ENCODE measurements at regions not wholly inside any gene's neighbourhood (a gene's known extent, or its start where the extent isn't known, plus 50 kb on each side); places are given as distances from the start of the nearest gene placed in this dataset.
"Not testable (repeated sequence)": the region's sequence is repeated elsewhere in the genome, so short reads cannot be mapped to it uniquely, and the experiment has no call there.

DNA sequence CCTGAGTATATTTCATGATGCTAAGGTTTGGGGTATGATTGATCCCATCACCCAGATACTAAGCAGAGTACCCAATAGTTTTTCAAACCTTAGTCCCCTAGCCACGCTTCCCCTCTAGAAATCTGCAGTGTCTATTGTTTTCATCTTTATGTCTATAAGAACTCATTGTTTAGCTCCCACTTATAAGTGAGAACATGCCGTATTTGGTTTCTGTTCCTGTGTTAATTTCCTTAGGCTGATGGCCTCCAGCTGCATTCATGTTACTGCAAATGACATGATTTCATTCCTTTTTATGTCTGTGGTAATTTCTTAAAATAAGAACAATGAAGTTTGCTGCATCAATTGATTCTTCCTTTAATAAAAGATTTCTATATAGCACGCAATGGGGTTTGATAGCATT lies 301.3 kb downstream of the PLPP3 start:
- DNase-seq (ENCODE audit: low read depth), result no peak

DNA sequence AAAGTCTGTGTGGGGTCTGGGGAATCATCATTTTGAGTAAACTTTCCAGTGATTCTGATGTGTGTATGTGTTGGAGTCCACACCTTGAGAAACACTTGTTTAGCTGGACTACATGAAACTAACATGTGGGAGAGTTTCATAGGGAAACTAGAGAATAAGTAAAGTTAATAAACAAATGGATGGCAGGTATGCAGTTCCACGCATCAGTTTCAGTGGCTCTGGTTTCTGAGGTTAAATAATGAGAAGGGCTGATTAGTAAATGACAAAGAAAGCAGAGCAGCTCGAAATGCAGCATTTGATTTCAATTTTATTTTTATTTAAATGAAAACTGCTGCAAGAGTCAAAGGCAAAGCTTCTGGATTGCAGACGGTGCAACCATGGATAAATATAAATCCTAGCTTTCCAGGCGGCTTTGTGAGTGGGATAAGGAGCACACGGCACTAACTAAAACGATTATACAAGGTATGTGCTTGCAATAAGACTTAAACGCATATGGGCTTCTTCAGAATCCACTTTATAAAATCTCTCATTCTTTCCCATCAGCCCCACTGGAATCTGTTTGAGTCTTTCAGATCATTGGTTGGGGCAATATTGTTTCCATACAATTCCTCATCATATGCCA lies 310.7 kb downstream of the PLPP3 start:
- DNase-seq (ENCODE audit: low read depth), result no peak

DNA sequence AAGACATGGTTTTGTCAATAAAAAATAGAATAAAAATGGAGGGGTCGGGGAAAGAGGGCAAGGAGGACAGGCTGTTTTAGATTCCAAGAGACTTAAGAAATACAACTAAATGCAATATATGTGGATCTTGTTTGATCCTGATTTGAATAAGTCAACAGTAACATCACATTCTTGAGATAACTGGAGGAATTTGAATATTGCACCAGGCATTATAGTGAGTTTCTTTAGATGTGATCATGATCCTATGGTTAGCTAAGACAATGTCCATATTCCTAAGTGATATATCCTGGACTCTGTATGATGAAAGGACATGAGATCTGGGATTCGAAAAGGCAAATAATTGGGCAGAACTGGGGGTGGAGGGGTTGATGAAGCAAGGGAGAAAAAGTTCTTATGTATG lies 311.8 kb downstream of the PLPP3 start:
- DNase-seq (ENCODE audit: low read depth), result no peak

DNA sequence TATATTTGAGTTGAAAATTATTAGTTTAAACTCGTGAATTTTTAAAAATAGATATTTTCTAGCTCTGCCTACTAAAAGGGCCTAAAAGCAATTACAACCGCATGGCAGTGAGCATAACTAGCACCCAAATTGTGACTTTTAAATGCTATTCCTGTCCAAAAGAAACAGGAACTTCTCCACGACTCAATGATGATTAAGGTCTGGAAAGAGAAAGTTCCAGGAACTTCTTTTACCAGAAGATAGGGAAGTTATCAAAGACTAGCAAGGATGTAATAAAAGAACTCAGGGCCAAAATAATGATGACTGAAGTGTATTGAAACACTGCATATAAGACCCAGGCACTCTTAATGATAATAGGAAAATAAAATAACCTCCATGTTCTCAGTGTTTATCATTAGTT lies 313.0 kb downstream of the PLPP3 start:
- DNase-seq (ENCODE audit: low read depth), result no peak

GRCh38 chr1:56265216-56265615 lies 314.1 kb downstream of the PLPP3 start:
- no peak for DNase-seq (ENCODE audit: low read depth)

DNA sequence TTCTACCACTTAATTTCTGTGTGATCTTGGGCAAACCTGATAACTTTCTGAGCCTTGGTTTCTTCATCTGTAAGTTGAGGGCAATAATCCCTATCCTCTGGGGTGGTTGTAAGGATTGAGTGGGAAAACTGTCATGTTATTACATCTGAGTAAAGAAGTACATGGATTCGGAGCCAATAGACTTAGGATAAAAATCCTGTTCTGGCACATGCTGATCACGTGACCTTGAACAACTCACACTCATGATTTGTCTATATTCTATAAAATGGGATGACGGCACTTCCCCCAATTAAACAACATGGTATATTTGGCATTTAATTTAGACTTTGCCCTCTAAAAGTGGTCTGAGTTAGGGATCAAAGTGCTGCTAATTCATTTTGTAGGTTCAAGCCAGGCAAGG lies 315.5 kb downstream of the PLPP3 start:
- DNase-seq (ENCODE audit: low read depth), result no peak

- DNase-seq (ENCODE audit: low read depth), result peak; percentile 82
Measured at GRCh38 chr1:56258371-56258770, 321.0 kb downstream of the PLPP3 start.

DNA sequence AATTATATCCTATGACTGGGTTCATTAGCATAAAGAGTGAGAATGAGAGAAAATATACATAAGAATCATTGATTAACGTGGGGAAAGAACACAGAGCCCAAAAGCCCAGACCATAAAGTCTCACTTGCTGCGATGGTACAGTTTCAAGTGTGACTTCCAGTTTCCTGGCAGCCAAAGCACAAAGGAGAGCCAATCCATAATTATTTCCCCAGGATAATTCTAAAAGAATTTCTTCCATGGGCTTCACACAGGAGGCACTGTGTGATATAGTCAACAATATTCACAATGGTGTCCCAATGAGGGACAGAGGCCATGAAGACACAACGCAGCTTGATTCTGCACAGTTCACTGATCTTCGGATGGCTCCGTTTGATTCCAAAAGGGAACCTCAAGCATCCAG lies 321.6 kb downstream of the PLPP3 start:
- no peak for DNase-seq (ENCODE audit: low read depth)

- DNase-seq (ENCODE audit: low read depth), result no peak
Measured at GRCh38 chr1:56256153-56257000, 323.0 kb downstream of the PLPP3 start.

DNA sequence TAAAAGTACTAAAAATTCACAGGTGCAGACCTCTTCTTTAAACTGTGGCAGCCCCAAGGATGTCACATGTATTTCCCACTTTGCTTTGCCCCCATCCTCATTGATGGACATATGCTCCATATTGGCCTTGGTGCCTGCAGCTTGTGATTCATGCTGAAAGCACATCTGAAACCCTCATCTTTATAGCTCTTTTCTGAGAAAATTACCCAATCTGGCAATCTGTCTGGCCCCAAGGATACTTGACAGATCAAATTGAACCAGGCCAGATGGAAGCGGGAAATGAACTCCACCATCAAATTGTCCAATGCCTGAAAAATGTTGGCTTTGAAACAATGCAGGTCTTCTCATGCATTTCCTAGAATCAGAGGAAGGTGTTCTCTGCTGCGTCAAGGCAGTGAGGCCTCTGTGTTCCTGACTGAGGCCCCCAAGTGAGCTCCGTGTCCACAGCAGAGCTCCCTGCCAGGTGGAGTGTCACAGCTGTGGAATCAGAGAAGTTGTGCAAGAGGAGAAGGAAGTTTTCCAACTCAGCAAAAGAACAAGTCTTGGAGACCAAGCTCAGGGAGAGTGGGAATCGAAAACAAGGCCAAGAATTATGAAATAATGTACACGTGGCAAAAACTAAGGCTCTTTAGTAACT lies 323.7 kb downstream of the PLPP3 start:
- peak; percentile 6 for DNase-seq (ENCODE audit: low read depth)

DNA sequence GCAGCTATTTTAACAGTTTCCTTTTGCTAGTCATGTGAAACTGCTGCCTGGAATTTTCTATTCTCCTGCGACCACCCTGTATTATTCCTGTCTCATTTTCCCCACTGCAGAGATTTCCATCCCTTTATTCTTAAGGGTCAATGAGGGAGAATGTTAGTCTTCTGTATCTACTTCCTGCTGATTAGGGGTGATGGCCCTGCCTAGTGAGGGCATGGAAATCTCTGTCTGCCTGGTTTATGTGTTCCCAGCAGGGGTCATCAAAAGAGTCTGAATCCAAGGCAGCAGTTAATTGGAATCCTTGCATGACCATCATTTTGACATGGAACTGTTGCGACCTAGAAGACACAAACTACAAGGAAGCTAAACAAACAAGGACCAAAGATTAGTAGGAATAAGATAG lies 325.2 kb downstream of the PLPP3 start:
- no peak for DNase-seq (ENCODE audit: low read depth)

DNA sequence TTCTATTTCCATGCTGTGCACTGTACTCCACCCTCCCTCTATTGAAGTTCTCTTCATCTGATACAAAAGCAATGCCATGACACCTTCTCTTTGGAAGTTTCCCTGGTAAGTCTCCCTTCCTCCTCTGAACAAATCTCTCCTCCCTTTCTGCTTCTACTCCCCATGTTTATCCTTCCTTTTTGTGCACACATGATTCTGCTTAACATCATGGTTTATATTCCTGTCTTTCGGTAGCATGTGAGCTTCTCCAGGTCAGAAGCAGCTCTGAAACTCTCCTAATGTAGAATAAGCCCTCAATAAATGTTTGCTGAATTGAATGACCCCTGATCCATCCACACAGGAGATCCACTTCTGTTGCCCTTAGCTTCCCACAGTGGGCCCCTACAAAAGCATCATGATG lies 328.6 kb downstream of the PLPP3 start:
- DNase-seq (ENCODE audit: low read depth), result no peak

DNA sequence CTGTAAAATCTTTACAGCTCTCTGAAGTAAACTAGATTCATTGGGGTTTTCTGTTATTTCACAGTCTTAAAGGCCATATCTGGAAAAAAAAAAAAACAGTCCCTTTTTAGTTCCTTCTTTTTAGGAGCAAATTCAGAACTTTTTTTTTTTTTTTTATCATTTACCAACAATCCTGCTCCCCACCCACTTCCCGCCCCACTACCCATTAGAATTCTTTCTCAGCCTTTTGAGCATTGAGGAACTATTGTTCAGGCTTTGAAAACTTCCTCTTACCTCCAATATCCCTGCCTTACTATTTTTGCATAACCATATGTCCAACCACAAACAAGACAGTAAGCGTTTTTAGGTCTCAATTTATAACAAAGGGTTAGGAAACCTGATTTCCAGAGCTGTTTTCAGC lies 330.1 kb downstream of the PLPP3 start:
- no peak for DNase-seq (ENCODE audit: low read depth)

- DNase-seq (ENCODE audit: low read depth), result no peak
Measured at GRCh38 chr1:56248138-56248537, 331.2 kb downstream of the PLPP3 start.

DNA sequence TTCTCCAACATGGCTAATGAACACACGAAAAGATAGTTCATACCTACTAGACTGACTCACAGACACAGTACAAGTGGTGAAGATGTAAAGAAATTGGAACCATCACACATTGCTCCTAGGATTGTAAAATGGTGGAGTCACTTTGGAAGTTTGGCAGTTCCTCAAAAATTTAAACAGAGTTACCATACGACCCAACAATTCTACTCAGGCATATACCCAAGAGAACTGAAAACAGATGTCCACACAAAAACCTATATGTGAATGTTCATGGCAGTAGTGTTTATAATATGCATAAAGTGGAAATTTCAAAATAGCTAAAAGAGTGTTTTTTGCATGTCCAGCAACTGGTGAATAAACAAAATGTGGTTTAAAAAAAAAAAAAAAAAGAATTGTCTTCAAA lies 332.6 kb downstream of the PLPP3 start:
- DNase-seq (ENCODE audit: low read depth), result not testable (repeated sequence)

GRCh38 chr1:56240400-56240799 lies 339.0 kb downstream of the PLPP3 start:
- no peak for DNase-seq (ENCODE audit: low read depth)

DNA sequence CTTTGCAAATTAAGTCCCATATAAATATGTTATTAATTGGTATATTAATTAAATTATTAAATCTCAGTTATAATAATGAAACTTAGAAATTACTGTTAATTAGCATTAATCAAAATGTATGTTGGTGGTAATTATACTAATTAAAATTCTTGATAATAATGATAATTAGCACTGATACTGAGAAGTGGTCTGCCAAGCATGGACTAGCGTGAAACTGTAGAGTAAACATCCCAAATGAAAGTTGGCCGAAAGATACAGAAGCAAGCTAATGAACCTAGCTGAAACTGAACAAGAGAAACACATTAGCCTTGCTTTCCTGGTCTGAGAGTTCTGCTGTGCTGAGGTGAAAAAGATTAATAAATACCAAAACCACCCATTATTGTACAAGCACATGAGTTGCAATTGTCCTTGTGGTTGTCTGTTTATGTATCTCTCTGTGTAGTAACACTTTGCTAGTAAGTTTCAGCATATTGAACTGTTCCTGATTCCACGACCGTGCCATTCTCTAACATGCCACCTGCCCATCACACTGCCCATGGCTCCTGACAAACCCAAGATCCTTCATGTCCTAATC lies 341.8 kb downstream of the PLPP3 start:
- no peak for DNase-seq (ENCODE audit: low read depth)

GRCh38 chr1:56236688-56237087 lies 342.7 kb downstream of the PLPP3 start:
- no peak for DNase-seq (ENCODE audit: low read depth)

DNA sequence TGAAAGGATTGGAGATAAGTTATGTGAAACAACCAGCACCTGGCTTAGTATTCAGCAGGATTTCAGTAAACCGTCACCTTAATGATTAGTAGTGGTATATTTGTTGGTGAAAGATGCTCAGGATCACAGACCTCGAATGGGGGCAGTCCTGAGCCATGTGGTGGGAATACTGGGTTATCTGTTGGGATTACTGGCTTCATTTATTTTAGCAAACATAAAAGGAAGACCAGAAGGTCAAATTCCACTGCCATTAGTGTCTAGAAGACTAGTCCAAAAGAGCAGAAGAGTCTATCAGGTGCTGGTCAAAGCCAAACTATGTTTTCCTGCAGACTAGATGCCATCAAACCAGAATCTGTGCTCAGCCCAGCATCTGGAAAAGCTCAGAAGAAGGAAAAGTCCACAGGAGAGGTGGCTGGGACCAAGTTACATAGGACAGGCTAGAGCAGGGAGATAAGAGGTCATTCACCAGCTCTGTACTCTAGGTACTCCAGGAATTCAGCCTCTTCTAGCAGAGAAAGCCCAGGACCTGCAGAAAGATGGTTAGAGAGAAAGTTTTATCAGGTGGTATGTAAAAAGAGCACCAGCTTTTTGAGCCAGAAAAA lies 343.4 kb downstream of the PLPP3 start:
- no peak for DNase-seq (ENCODE audit: low read depth)

GRCh38 chr1:56229186-56229585 lies 350.2 kb downstream of the PLPP3 start:
- DNase-seq (ENCODE audit: low read depth), result no peak

- peak; percentile 6 for DNase-seq (ENCODE audit: low read depth)
Measured at GRCh38 chr1:56227886-56228285, 351.5 kb downstream of the PLPP3 start.

DNA sequence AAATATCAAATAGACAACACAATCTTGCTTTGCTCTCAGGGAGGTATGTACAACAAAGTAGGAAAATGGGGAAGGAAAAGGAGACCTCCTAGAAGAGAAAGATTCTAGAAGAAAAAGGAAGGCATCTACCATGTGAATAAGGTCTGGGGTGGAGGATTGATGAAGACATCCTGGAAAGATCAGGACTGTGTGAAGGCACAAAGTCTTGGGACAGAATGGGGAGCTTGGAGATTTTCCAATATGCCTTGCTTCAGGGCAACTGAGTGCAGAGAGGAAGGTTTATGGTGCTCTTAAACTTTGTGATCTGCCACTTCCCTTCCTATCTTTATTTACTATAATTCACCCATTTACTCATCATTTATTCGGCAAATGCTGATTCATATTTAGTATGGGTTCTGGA lies 352.0 kb downstream of the PLPP3 start:
- DNase-seq (ENCODE audit: low read depth), result no peak
